ENCODE measurements at regions not wholly inside any gene's neighbourhood (a gene's known extent, or its start where the extent isn't known, plus 50 kb on each side); places are given as distances from the start of the nearest gene placed in this dataset.

GRCh38 chr1:177865807-177866206, 104.1 kb downstream of the SEC16B start:
- H3K27ac ChIP-seq (ENCODE audit: low read depth in 1 of 2, low read length in 2 of 2) = no peak overlapping the region
- no peaks in the 10 kb centered on the region for H3K36me3 ChIP-seq (ENCODE audit: control insufficient read depth in 4 of 4, insufficient read depth in 3 of 4, low read depth in 1 of 4, low read length in 3 of 4)
- no peak overlapping the region for H3K4me3 ChIP-seq (ENCODE audit: low read depth in 1 of 3, low read length in 3 of 3)
- no peaks in the 10 kb centered on the region for H3K9me3 ChIP-seq (ENCODE audit: control insufficient read depth in 4 of 4, low read length in 3 of 4)
- no peaks in the 10 kb centered on the region for H3K27me3 ChIP-seq (ENCODE audit: control insufficient read depth in 4 of 4, insufficient read depth in 4 of 4, low read length in 3 of 4)
- no peak overlapping the region for H3K9ac ChIP-seq (ENCODE audit: low read depth in 1 of 2, low read length in 2 of 2)
- TF ChIP-seq MAX (IDR thresholded peaks at IDR 0.05) (no peak), CTCF (IDR thresholded peaks at IDR 0.05; ENCODE audit: low read depth, low read length, missing input control) (no peak), SP1 (IDR thresholded peaks at IDR 0.05) (no peak)
- DNase-seq (ENCODE audit: low spot score) = no peak
- H3K4me1 ChIP-seq (ENCODE audit: control insufficient read depth in 4 of 4, insufficient read depth in 4 of 4, low read length in 3 of 4) = no peaks in the 10 kb centered on the region
- WGBS = 93% methylated on average over 3 of the region's 3 CpGs

GRCh38 chr1:177864538-177865305, 105.1 kb downstream of the SEC16B start:
- Histone ChIP-seq H3K4me1 (ENCODE audit: control insufficient read depth in 4 of 4, insufficient read depth in 4 of 4, low read length in 3 of 4) (no peaks in the 10 kb centered on the region), H3K9me3 (ENCODE audit: control insufficient read depth in 4 of 4, low read length in 3 of 4) (no peaks in the 10 kb centered on the region), H3K27me3 (ENCODE audit: control insufficient read depth in 4 of 4, insufficient read depth in 4 of 4, low read length in 3 of 4) (no peaks in the 10 kb centered on the region), H3K36me3 (ENCODE audit: control insufficient read depth in 4 of 4, insufficient read depth in 3 of 4, low read depth in 1 of 4, low read length in 3 of 4) (no peaks in the 10 kb centered on the region), H3K9ac (ENCODE audit: low read depth in 1 of 2, low read length in 2 of 2) (no peak overlapping the region), H3K27ac (ENCODE audit: low read depth in 1 of 2, low read length in 2 of 2) (no peak overlapping the region), H3K4me3 (ENCODE audit: low read depth in 1 of 3, low read length in 3 of 3) (no peak overlapping the region)
- 54% methylated on average over 2 of the region's 2 CpGs for WGBS
- DNase-seq (ENCODE audit: low spot score) = no peak
- TF ChIP-seq REST (IDR thresholded peaks at IDR 0.05) (no peak), TAF1 (conservative IDR thresholded peaks at IDR 0.05) (no peak), ZBTB33 (IDR thresholded peaks at IDR 0.05) (no peak), NR2F2 (IDR thresholded peaks at IDR 0.05) (no peak), FOXA1 (IDR thresholded peaks at IDR 0.05) (no peak), SP1 (IDR thresholded peaks at IDR 0.05) (no peak), YY1 (IDR thresholded peaks at IDR 0.05) (no peak), MAX (IDR thresholded peaks at IDR 0.05) (no peak), GABPA (IDR thresholded peaks at IDR 0.05 in 1 of 2, conservative IDR thresholded peaks at IDR 0.05 in 1 of 2) (no peak), CTCF (IDR thresholded peaks at IDR 0.05; ENCODE audit: low read depth, low read length, missing input control) (no peak), ATF3 (IDR thresholded peaks at IDR 0.05) (no peak), FOXA2 (IDR thresholded peaks at IDR 0.05) (no peak), HNF4G (IDR thresholded peaks at IDR 0.05) (no peak), RXRA (IDR thresholded peaks at IDR 0.05) (no peak), EGR1 (IDR thresholded peaks at IDR 0.05; ENCODE audit: low read depth in 2 of 2) (no peak), HNF4A (conservative IDR thresholded peaks at IDR 0.05) (no peak), JUND (IDR thresholded peaks at IDR 0.05) (no peak), RAD21 (IDR thresholded peaks at IDR 0.05) (no peak)
